ENCODE measurements at regions not wholly inside any gene's neighbourhood (a gene's known extent, or its start where the extent isn't known, plus 50 kb on each side); places are given as distances from the start of the nearest gene placed in this dataset.

DNA sequence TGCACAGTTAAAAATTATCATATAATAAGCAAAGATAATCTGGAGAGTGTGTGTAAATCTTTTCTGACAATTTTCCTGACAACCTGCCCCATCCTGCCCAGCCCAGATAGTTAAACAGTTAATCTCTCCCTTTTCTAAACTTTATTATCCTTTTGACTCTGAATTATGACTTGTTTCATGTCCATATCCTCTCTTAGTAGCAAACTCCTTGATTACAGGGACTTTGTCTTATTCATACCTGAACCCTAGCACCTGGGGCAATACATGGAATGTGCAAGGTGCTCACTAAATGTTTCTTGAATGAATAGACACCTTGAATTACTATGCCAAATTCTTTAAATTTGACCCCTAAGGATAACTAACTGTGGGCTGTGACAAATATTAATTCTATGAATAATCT lies 186.7 kb downstream of the FAM170A start:
- TF ChIP-seq, protein P1, sequence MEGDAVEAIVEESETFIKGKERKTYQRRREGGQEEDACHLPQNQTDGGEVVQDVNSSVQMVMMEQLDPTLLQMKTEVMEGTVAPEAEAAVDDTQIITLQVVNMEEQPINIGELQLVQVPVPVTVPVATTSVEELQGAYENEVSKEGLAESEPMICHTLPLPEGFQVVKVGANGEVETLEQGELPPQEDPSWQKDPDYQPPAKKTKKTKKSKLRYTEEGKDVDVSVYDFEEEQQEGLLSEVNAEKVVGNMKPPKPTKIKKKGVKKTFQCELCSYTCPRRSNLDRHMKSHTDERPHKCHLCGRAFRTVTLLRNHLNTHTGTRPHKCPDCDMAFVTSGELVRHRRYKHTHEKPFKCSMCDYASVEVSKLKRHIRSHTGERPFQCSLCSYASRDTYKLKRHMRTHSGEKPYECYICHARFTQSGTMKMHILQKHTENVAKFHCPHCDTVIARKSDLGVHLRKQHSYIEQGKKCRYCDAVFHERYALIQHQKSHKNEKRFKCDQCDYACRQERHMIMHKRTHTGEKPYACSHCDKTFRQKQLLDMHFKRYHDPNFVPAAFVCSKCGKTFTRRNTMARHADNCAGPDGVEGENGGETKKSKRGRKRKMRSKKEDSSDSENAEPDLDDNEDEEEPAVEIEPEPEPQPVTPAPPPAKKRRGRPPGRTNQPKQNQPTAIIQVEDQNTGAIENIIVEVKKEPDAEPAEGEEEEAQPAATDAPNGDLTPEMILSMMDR (IDR thresholded peaks at IDR 0.05): no peak
- H3K27ac ChIP-seq: no peak overlapping the region

DNA sequence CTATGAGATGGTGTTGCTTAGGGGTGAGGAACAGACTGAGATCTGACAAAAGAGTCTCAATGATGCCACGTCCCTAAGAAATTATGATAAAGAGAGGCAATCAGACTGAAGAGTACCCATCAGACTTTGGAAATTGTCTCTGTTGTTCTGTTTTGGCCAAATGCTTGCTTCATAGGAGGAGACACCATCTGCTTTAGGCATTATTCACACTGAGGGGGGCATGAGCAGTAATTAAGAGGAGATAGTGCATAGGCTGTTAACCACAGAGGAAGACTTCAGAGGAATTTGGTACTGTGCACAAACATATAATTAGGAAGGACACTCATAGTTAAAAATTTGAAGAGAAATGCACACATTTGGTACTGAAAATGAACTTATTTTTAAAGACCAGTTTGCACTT lies 190.7 kb downstream of the FAM170A start:
- no peak for TF ChIP-seq ZFX (IDR thresholded peaks at IDR 0.05; ENCODE audit: borderline replicate concordance)
- TF ChIP-seq, protein P1 (IDR thresholded peaks at IDR 0.05): no peak
- H3K27ac ChIP-seq: no peak overlapping the region

DNA sequence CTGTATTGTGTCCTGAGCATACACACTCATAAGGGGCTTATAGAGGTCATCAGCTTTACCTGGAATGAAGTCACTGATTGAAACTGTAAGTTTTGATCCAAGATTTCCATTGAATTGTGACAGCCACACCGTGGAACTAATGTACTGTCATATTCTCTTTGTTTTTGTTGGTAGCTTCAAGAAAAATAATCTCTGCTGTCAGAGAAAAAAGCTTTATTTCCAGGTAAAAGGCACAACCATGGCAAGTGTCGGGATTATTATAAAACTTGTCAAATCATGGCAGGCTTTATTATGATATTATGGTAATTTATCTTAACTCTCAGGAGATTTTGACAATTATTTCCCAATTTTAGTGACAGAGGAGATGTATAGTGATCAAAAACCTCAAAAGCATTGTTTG lies 191.2 kb downstream of the FAM170A start:
- H3K27ac ChIP-seq: no peak overlapping the region
- TF ChIP-seq, protein P1 (IDR thresholded peaks at IDR 0.05): no peak
- no peak for TF ChIP-seq ZFX (IDR thresholded peaks at IDR 0.05; ENCODE audit: borderline replicate concordance)

DNA sequence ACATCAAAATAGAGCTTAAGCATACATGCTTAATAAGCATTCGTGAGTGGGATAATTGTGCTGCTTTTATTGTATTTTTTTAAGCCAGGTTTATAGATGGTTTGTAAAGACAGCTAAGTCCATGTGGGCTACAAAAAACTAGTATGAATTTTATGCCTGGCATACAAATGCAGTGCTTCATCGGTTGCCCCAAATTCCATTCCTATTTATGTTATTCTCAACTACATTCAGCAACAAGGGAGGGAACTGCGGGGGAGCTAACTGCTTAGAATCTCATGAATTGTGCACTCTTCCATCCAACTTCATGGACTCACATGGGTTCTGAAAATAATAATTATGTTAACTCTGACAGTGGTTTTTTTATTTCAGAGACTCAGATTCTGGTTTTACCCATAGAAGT lies 199.2 kb downstream of the FAM170A start:
- no peak for TF ChIP-seq ZFX (IDR thresholded peaks at IDR 0.05; ENCODE audit: borderline replicate concordance)
- TF ChIP-seq, protein P1 (IDR thresholded peaks at IDR 0.05): no peak
- H3K27ac ChIP-seq: no peak overlapping the region

DNA sequence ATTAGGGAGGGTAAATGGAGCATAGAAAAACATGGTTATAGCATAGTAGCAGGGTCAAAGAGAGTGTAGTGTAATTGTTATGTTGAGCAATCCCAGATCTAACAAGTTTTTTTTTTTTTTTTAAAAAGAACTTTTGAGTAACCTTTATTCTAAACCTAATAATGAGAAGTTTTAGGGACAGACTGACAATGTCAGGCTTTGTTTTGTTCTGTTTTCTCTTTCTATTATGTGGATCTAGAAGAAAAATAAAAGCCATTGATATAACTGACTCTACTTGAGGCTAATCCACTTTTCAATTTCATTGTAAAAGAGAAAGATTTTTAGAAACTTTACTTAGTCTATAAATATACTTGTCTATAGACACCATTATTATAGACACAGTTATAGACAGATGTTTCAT lies 200.0 kb downstream of the FAM170A start:
- TF ChIP-seq, protein P1 (IDR thresholded peaks at IDR 0.05): no peak
- no peak for TF ChIP-seq ZFX (IDR thresholded peaks at IDR 0.05; ENCODE audit: borderline replicate concordance)
- no peak overlapping the region for H3K27ac ChIP-seq

DNA sequence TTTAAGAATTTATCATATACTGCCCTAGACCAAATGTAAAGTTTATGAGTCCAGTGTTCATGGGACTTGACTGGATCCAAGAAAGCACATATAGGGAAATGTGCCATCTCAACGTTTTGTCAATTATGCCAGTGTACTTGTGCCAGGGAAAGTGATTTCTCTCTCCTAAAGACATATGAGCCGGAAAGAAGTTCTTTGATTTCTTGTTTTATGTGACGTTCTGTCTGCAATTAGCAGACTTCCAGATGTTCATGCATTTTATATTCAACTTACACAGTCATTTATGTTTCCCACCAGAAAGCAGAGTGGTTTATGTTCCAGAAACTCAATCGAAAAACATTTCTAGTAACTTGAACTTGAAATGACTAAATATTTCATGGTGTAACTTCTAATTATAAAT lies 203.8 kb downstream of the FAM170A start:
- H3K27ac ChIP-seq: no peak overlapping the region
- TF ChIP-seq, protein P1 (IDR thresholded peaks at IDR 0.05): no peak
- no peak for TF ChIP-seq ZFX (IDR thresholded peaks at IDR 0.05; ENCODE audit: borderline replicate concordance)

DNA sequence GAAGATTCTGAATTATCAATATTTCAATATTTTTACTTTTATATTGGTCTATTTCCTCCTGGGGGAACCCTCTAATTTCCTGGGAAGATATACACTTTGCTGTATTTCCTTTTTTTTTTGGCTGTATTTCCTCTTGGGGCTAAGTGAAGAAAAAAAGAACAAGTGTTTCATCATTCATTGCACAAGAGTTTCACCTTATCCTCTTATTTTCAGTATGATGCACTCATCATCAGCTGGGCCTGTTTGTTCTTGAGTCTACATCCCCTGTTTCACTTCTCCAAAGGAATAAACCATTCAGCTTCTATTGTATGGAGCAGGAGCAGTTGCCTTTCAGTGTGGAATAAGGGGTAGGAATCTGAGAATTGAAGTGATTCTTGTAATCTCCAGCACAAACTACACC lies 210.8 kb downstream of the FAM170A start:
- TF ChIP-seq ZFX (IDR thresholded peaks at IDR 0.05; ENCODE audit: borderline replicate concordance): no peak
- TF ChIP-seq, protein P1 (IDR thresholded peaks at IDR 0.05): no peak
- no peak overlapping the region for H3K27ac ChIP-seq

All from 22Rv1 (cell line).